ACHN (cell line): ENCODE measurements at regions not wholly inside any gene's neighbourhood (a gene's known extent, or its start where the extent isn't known, plus 50 kb on each side); places are given as distances from the start of the nearest gene placed in this dataset.
A peak's percentile ranks its signal among the peaks of the same experiment; 100 is the strongest.

Experiments used
- DNase-seq: peaks from one replicate; pipeline ENCODE4 v3.0.0-alpha.2; 2015
- in situ Hi-C: cut with HindIII; loops from 2 replicates; pipeline ENCODE4 v1.10.0; 2017; ENCODE audit warnings: low sequenced_read_pairs, low pct_ligation_motif_present, low pct_unique_long_range_greater_than_20kb

DNA sequence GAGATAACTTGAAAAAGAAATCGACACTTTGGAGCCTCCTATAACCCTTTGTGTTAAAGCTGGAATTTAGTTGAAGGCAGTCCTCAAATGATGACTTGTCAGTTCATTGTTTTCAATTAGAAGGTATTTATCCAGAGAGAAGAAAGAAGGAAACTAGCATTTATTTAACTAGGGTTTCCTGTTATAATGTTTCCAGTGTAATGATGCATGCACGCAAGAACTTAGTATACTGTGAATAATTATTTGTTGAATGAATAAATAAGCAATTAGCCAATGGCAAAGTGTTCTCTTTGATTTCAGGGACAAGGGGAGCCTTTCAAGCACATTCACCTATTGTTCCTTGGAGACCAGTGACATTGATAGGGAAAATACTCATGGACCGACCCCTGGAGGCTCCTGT is 307.4 kb downstream of the KLF5 start:
- in situ Hi-C loops, result no loop called here
- DNase-seq, result no peak

DNA sequence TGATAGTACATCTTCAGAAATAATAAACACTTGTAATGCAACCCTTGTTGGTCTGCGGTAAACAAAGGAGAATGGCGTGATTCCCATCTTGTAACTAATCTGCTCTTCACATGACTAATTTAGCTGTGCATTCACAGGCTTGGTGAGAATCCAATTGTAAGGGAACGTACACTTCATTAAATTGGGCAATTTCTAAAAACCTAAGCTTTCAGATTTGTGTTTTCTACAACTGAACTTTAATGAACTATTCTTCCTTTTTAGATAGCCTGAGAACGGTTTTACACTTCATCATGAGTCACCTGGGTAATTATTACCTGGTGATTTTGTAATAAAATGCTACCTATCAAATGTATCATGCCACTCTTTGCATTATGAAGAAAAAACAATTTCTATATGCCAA is 306.9 kb downstream of the KLF5 start:
- peak; percentile 19 for DNase-seq
- in situ Hi-C loops, result no loop called here

DNA sequence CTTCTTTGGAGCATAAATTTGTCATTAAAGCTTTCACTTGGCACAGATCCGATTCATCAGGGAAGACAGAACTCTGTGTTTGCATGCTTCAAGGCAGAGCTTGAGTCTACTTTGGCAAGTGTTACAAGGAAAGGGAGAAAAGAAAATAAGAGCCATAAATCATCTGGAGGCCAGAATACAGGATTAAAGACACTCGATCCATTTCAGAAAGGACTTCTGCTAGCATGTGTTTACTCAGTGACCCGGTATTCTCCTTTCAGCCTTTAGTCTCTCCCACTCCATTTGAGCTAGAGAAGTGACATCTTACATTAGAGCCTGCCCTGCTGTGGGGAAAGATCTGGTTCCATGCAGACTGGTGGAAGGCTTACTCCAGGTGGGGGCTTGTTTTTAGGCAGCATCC is 306.4 kb downstream of the KLF5 start:
- in situ Hi-C loops, result no loop called here

DNA sequence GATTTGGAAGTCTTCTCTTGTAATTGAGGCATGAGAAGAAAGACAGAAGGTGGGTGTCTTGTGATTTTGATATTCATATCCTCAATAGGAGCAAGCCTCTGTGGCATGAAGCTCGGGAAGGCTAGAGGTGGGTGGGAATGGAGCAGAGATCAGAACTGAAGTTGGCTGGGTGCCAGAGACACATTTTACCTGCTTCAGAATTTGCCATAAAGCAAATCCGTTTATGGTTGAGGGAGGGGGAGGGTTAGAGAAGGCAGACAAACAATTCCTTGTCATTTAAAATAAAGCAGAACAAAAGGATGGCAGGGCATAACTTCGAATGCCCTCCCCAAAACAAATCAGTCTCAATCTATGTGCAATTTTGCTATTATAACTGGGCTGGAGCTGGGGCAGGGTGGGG is 305.9 kb downstream of the KLF5 start:
- in situ Hi-C loops, result no loop called here

More for the DNA sequence above, 306.4 kb downstream of the KLF5 start:
- DNase-seq, result no peak

DNA sequence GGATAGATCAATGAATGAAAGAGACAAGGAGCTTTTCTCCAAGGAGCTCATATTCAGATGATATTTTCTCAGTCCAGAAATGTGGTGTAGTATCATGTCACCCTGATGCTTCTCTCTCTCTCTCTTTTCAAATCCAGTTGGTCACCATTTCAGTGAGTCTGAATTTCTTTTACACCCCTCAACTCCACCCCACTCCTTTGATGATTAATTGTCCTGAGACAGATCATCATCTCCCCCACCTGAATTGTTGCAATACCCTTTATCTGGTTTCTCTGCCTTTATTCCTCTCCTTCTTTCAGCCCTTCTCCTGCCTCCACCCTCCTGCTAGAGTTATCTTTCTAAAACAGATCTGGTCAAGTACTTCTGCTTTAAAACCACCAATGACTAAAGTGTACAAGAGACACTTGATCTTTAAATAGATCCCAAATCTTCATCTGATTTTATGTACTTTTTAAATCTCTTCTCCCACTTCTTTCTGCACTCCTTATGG is 299.8 kb downstream of the KLF5 start:
- in situ Hi-C loops, result no loop called here
- DNase-seq, result no peak

More for the DNA sequence above, 305.9 kb downstream of the KLF5 start:
- no peak for DNase-seq

DNA sequence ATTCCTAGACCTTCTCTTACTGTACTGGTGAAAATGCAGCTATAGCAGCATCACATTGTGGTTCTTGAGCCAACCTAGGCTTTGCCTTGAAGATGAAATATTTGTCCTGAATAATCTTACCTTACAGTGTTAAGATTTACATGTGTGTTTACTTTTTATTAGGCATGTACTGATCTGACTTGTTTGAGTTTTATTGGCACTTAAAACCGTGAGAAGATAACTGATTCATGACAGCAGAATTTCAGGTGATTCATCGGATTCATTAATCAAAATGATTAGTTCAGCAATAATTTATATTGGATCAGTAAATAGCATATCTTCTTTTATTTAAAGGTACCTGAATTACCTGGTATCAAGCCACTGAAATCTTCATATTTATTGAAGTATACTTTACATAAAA is 296.3 kb downstream of the KLF5 start:
- in situ Hi-C loops, result no loop called here
- no peak for DNase-seq

DNA sequence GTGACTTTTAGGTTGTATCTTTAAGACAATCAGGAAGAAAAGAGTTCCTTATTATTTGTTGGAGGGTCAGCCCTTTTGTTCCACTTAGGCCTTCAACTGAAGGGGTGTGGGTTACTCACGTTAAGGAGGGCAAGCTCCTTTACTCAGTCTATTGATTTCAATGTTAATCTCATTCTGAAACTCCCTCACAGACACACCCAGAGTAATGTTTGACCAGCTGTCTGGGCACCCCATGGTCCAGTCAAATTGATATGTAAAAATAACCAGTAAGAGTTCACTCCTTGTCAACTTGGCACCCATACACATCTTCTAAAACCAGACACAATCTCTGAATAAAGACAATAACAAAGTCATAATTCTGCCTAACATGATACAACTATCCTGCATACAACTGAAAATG is 292.9 kb downstream of the KLF5 start:
- in situ Hi-C loops, result no loop called here
- DNase-seq, result no peak

DNA sequence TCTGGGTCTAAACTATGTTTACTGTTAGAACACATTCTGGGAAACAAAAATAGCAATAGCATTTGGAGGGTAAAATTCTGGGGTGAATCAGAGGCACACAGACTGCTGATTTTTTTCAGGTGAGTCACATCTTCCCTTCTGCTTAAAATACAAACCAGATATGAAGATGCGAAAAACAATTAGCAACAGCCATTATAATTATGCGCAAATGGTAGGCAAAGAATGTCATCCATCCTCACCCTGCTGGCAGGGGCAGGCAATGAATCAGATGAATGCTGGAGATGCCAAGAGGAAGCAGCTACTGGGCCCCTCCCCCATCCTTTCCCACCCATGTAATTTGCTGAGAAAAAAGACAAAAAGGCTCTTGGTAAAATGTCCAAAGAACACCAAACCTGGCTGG is 282.9 kb downstream of the KLF5 start:
- no peak for DNase-seq
- in situ Hi-C loops, result no loop called here

DNA sequence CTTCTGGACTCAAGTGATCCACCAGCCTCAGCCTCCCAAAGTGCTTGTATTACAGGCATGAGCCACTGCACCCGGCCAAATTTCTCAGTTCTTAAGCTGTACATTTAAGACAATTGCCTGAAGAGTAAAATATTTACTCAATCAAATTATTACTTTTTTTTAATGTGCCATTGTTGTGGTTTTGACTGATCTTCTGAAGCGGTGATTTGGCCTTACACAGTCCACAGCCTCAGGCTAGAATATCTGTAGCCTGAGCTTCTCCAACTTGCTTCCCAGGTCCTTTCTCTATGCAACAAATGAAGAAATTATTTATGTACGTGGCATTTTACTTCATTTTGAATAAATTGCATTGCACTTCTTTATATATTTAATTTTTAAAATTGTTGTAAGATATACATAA is 281.3 kb downstream of the KLF5 start:
- in situ Hi-C loops, result no loop called here
- no peak for DNase-seq

DNA sequence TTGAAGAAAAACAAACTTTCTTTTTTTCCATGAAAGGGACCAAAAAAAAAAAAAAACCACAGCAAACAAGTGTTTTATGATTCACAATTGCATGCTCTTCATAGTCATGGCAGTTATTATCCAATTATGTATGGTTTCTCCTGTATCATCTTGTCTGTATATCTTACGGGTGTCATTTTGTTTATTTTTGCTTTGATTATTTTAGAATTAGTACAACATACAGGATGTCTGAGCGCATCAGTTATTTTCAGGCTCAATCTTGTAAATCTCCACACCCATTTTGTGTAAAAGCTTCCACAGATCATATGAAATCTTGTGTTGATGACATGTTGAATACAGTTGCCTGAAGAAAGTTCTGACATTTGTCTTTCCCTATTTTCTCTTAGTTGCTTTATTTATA is 280.3 kb downstream of the KLF5 start:
- in situ Hi-C loops, result no loop called here
- DNase-seq, result no peak

DNA sequence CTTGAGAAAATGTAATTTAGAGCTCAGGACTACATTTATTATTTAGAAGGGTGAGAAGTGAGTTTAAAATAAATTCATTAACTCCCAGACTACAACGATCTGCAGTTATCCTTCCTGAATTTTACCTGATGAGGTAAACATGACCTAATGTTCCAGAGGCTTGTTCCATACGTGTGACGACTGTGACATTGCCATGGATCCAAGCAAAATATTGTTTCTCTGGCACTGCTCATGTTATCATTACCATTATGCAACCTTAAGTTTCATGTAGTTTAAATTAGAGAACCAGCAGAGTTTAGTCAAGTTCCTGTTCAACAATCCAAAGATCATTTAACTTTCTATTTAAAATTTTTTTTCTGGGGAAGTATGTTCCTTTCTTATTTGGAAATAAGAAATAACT is 279.6 kb downstream of the KLF5 start:
- in situ Hi-C loops, result no loop called here
- no peak for DNase-seq

DNA sequence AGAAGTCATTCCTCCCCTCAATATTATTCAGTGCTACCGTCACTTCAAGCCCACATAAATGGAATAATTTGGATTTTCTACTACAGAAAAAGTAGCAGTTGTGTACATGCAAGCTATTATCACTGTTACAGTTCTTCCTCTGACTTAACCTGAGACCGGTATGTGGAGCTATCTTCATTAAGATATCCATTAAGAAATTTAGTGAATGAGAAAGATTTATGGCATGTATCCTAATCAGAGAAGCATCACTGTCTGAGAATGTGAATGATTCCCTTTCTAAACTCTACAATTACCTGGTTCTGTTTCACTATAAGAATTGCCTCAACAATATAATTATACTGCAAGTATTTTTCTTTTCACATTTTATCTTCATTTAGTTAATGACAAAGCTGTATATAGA is 278.7 kb downstream of the KLF5 start:
- in situ Hi-C loops, result no loop called here
- no peak for DNase-seq

DNA sequence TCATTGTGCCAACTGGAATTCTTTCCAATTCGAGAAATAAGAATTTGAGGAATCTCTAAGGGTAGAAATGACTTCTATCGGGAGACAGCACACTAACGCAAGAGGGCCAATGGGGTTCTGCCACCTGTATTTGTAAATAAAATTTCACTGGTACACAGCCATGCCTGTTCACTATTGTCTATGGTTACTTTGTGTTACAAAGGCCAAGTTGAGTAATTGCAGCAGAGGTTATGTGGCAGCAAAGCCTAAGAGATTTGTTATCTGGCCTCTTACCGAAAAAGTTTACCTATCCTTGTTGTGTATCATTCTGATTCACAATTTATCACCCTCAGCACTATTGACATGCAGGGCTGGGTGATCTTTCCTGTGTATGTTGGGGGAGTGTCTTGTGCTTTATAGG is 278.0 kb downstream of the KLF5 start:
- no peak for DNase-seq
- in situ Hi-C loops, result no loop called here

DNA sequence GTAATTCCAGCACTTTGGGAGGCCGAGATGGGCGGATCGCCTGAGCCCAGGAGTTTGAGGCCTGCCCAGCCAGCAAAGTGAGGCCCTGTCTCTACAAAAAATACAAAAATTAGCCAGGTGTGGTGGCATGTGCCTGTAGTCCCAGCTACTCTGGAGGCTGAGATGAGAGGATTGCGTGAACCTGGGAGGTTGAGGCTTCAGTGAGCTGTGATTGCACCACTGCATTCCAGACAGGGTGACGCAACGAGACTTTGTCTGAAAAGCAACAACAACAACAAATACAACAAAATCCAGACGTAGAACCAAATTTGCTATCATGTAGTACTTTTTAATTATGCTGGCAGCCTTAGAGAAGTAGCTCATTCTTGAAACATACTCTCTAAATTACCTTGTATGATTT is 277.1 kb downstream of the KLF5 start:
- in situ Hi-C loops, result no loop called here
- no peak for DNase-seq

DNA sequence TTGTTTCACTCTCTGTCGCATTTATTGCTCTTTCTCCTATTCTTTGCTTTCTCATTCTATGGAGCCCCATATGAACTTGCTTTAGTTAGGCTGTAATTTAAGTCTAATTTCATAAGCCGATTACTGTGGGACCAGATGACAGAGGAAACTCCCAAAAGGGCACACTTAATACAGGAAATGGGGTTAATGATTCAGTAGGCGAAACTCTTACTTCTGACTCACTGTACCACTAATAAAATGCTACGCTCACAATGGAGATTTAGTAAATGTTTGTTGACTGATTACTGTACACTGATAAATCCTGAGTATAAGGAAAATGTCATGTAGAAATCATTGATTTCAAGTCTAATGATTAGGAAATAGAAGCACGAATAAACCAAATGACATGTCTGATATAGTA is 276.4 kb downstream of the KLF5 start:
- in situ Hi-C loops, result no loop called here
- DNase-seq, result peak; percentile 77

DNA sequence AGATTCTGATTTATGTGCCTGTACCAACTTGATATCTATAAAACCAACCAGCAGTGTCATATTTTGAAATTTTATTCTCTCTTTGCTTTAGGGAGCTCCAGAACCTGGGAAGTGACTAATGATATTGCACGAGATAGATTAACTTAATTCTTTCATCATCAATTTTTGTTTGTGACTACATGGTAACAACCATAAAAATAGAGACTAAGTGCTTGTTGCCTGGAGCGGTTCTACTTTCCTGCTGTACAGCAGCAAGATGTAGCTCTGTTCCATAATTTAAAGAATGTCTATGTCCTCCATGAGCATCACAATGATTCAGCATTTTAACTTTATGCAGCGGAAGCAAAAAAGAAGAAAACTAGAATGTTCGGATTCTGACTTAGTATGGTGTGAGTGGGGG is 275.6 kb downstream of the KLF5 start:
- DNase-seq, result no peak
- in situ Hi-C loops, result no loop called here

DNA sequence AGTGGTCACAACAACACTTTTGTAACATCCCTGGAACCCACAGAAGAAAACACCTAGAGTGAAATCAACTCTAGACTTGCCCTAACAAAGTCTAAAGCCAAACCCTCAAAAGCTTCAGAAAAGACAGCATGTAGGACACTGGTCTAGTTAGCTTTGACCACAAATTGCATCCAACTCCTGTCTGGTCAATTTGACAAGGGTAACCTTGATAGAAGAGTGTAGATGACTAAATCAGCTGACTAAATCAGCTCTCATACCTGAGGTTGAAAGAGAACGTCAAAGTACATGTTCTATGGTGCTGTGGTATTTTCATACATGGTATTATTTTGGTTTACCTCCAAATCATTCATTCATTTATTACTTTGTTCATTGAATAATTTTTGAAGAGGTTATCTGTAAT is 272.8 kb downstream of the KLF5 start:
- no peak for DNase-seq
- in situ Hi-C loops, result no loop called here

DNA sequence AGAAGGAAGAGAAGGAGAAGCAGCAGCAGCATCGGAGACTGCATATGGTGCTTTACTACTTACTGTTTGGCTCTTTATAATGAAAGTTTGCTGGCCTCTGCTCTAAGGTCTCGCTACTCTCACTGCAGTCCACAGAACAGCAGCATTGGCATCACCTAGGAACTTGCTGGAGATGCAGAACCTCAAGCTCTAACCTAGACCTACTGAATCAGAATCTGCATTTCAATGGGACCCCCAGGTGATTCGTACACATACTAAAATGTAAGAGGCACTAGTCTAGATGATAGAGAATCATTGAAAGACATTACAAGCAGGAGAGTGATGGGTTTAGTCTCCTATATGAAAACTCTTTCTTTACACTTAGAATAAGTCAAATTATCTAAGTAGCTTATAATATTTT is 270.6 kb downstream of the KLF5 start:
- in situ Hi-C loops, result no loop called here
- no peak for DNase-seq

DNA sequence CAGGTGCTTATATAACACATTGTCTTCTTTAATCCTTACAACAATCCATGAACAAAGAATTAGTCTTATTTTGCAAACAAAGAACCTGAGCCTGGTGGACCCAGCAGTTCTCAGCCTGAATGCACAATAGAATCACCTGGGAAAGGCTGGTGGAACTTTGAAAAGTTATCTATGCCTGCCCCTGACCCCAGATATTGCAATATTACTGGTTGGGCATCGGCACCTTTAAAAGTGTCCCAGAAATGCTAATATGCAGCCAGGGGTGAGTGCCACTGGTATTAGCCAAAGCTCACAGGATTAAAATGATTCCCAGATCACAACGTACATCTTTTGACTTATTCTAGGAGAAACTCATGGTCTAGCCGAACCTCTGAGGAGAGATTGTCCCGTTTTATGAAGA is 268.8 kb downstream of the KLF5 start:
- DNase-seq, result no peak
- in situ Hi-C loops, result no loop called here

DNA sequence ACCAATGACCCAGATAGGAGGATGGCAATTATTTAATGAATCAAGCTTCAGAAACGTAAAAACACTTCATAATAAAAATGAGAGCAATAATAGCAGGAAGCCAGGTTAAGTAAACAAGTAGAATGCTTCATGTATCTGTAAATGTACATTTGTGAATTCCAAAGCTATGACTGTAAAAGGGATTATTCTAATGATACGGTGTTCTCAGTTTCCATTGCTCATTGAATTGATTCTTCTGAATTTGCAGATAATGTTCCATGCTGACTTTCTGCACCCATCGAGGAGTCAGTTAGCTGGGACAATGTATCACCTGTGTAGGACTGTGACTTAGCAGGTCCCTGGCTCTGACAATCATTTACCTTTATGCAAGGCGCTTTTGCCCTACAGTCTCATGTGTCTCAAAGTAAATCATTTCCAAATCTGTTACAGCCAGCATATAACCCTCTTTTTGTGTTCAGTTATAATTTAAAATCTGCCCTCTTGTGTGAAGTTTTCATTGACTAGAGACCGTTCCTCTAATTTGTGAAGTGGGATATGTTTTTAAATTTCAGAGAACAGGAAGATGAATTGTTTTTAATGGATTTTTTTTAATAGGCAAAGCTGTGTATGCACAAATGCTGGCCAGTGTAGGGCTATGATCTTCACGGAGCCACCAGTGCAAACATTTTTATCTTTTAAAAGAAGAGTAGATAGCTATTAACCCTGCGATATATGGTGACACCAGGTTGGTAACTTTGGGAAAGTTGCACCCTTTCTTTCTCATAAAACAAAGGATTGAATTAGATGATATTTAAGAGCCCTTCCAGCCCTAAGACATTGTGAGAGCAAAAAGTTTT is 267.1 kb downstream of the KLF5 start:
- peak; percentile 36 for DNase-seq
- in situ Hi-C loops, result no loop called here
